G401 (cell line): ENCODE measurements at regions not wholly inside any gene's neighbourhood (a gene's known extent, or its start where the extent isn't known, plus 50 kb on each side); places are given as distances from the start of the nearest gene placed in this dataset.
A peak's percentile ranks its signal among the peaks of the same experiment; 100 is the strongest.
"Not testable (repeated sequence)": the region's sequence is repeated elsewhere in the genome, so short reads cannot be mapped to it uniquely, and the experiment has no call there.

Source experiments
- DNase-seq: peaks from one replicate; pipeline ENCODE4 v3.0.0-alpha.2; 2015; ENCODE audit warnings: low spot score
- in situ Hi-C: cut with HindIII; loops from 2 replicates; pipeline ENCODE4 v1.10.0; 2016; ENCODE audit warnings: low sequenced_read_pairs, mixed read lengths

GRCh38 chr10:118805146-118805545 is 50.4 kb upstream of the CACUL1 start:
- in situ Hi-C loops, result no loop called here
- no peak for DNase-seq

GRCh38 chr10:118807512-118808305 is 52.9 kb upstream of the CACUL1 start:
- in situ Hi-C loops, result no loop called here
- no peak for DNase-seq

GRCh38 chr10:118808601-118809356 is 54.0 kb upstream of the CACUL1 start:
- no peak for DNase-seq
- in situ Hi-C loops, result no loop called here

- DNase-seq, result no peak
- in situ Hi-C loops, result no loop called here
Measured at GRCh38 chr10:118809357-118810220, 54.8 kb upstream of the CACUL1 start.

- in situ Hi-C loops, result no loop called here
- DNase-seq, result no peak
Measured at GRCh38 chr10:118810796-118811505, 56.2 kb upstream of the CACUL1 start.

- in situ Hi-C loops, result no loop called here
- DNase-seq, result no peak
Measured at GRCh38 chr10:118811675-118812392, 57.1 kb upstream of the CACUL1 start.

- in situ Hi-C loops, result no loop called here
- DNase-seq, result no peak
Measured at GRCh38 chr10:118812393-118812740, 57.6 kb upstream of the CACUL1 start.

- not testable (repeated sequence) for DNase-seq
Measured at GRCh38 chr10:118813001-118813400, 58.2 kb upstream of the CACUL1 start.

GRCh38 chr10:118816471-118817168 is 61.9 kb upstream of the CACUL1 start:
- in situ Hi-C loops, result no loop called here
- no peak for DNase-seq

More at GRCh38 chr10:118813001-118813400, 58.2 kb upstream of the CACUL1 start:
- in situ Hi-C loops, result not testable (repeated sequence)

GRCh38 chr10:118817328-118818068 is 62.7 kb upstream of the CACUL1 start:
- in situ Hi-C loops, result no loop called here

GRCh38 chr10:118818621-118819221 is 64.0 kb upstream of the CACUL1 start:
- in situ Hi-C loops, result no loop called here
- peak; percentile 91 for DNase-seq

More at GRCh38 chr10:118817328-118818068, 62.7 kb upstream of the CACUL1 start:
- no peak for DNase-seq

- in situ Hi-C loops, result no loop called here
- no peak for DNase-seq
Measured at GRCh38 chr10:118820326-118821116, 65.8 kb upstream of the CACUL1 start.

GRCh38 chr10:118823256-118823907 is 68.6 kb upstream of the CACUL1 start:
- no peak for DNase-seq
- in situ Hi-C loops, result no loop called here

- in situ Hi-C loops, result no loop called here
- no peak for DNase-seq
Measured at GRCh38 chr10:118827053-118827452, 72.3 kb upstream of the CACUL1 start.

GRCh38 chr10:118827466-118828155 is 72.8 kb upstream of the CACUL1 start:
- in situ Hi-C loops, result no loop called here
- DNase-seq, result no peak
